Coronary artery (tissue), 2 donors: ENCODE measurements at regions not wholly inside any gene's neighbourhood (a gene's known extent, or its start where the extent isn't known, plus 50 kb on each side); places are given as distances from the start of the nearest gene placed in this dataset.

Experiments used
- DNase-seq: peaks from one replicate; pipeline ENCODE4 v3.0.0-alpha.2; 2017; ENCODE audit warnings: low spot score
- H3K27ac ChIP-seq, 2 donors: fragments of 200-600 bp; sonication (generic); one replicate each; pipeline ENCODE4 v1.5.1; 2016 to 2019
- H3K4me3 ChIP-seq: fragments of 200-600 bp; sonication (generic); 2 replicates; pipeline ENCODE4 v1.5.1; 2016; ENCODE audit warnings: mild to moderate bottlenecking, moderate library complexity
- CTCF ChIP-seq: fragments of 200-600 bp; sonication (generic); IDR thresholded peaks from one replicate; pipeline ENCODE4 v1.5.1; 2019; ENCODE audit warnings: antibody characterized with exemption

DNA sequence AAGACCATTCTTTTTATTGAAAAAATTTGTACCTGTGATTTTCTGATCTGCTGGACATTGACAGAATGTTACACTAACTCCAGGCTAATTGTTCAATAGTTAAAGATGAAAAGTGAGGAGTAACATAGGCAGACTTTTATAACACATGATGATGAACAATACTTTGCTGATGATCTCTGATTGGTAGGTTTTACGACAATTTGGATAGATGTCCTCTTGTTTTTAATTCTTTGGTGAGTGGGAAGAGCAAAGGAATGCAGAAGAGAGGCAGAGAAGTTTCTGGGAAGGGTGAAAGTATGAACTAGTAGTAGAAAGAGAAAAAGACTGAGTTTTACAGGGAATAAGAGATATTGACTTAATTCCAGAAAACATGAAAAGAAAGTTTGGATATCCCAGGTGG is 267.3 kb upstream of the HAND2 start:
- no peak for TF ChIP-seq CTCF
- no peak for DNase-seq
- H3K27ac ChIP-seq, result no peak overlapping the region

DNA sequence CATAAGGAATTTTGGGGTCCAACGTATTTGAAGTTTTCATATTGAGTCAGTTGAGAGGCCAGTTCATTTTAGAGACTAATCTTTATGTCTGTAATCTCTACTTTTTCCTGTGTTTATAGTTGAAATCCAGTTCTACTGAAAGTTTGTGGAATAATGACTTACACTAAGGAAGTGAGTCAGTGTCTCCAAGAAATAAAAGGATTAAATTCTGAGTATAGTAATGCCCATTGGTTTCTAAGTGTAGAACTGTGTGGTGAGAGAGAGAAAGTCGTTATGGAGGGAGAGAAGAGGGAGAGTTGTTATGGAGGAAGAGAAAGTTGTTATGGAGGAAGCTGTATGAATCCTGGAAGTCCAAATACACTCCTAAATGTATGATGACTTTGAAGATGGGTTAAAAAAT is 264.6 kb upstream of the HAND2 start:
- H3K4me3 ChIP-seq, result no peak overlapping the region
- no peak for DNase-seq
- no peak overlapping the region for H3K27ac ChIP-seq
- no peak for TF ChIP-seq CTCF

More for the DNA sequence above, 267.3 kb upstream of the HAND2 start:
- no peak overlapping the region for H3K4me3 ChIP-seq

GRCh38 chr4:173793937-173794510 is 264.0 kb upstream of the HAND2 start:
- Histone ChIP-seq H3K27ac (no peak overlapping the region), H3K4me3 (no peak overlapping the region)
- TF ChIP-seq CTCF, result no peak
- no peak for DNase-seq

- Histone ChIP-seq H3K4me3 (no peak overlapping the region), H3K27ac (no peak overlapping the region)
- no peak for DNase-seq
- no peak for TF ChIP-seq CTCF
Measured at GRCh38 chr4:173782660-173783059, 252.6 kb upstream of the HAND2 start.

DNA sequence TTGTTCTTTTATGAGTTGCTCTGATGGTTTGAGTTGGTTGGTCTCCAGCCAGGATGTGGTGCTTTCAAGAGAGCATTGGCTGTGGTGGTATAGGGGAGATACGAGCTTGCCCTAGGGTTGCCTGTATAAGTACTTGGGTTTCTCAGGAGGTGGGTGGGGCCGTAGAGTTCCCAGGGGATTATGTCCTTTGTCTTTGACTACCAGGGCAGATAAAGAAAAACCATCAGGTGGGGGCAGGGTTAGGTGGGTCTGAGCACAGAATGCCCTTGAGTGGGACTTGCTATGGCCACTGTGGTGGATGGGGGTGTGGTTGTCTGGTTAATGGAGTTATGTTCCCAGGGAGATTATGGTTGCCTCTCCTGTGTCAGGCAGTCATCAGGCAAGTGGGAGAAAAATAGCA is 247.9 kb upstream of the HAND2 start:
- no peak overlapping the region for H3K4me3 ChIP-seq
- no peak overlapping the region for H3K27ac ChIP-seq
- no peak for DNase-seq
- TF ChIP-seq CTCF, result no peak

GRCh38 chr4:173777421-173777820 is 247.4 kb upstream of the HAND2 start:
- no peak for TF ChIP-seq CTCF
- H3K27ac ChIP-seq, result no peak overlapping the region
- DNase-seq, result no peak
- H3K4me3 ChIP-seq, result no peak overlapping the region

- no peak for DNase-seq
- Histone ChIP-seq H3K4me3 (no peak overlapping the region), H3K27ac (no peak overlapping the region)
- TF ChIP-seq CTCF, result no peak
Measured at GRCh38 chr4:173769568-173769967, 239.5 kb upstream of the HAND2 start.
